Lower lobe of right lung (tissue), 2 donors: ENCODE measurements at regions not wholly inside any gene's neighbourhood (a gene's known extent, or its start where the extent isn't known, plus 50 kb on each side); places are given as distances from the start of the nearest gene placed in this dataset.
"Not testable (repeated sequence)": the region's sequence is repeated elsewhere in the genome, so short reads cannot be mapped to it uniquely, and the experiment has no call there.

Experiments
- ATAC-seq, 2 donors: fragments of 200-7000 bp; cut with Tn5 transposase; one replicate each; pipeline ENCODE4 v1.9.1; 2020 to 2022; ENCODE audit warnings: mild to moderate bottlenecking in 2 of 2, moderate library complexity in 2 of 2
- DNase-seq: peaks from one replicate; pipeline ENCODE4 v3.0.0-alpha.2; 2020
- H3K27ac ChIP-seq: fragments of 200-600 bp; one replicate; pipeline ENCODE4 v1.8.0; 2022
- H3K27me3 ChIP-seq: fragments of 200-600 bp; one replicate; pipeline ENCODE4 v1.8.0; 2022; ENCODE audit warnings: low read depth
- H3K36me3 ChIP-seq: fragments of 200-600 bp; one replicate; pipeline ENCODE4 v1.8.0; 2022; ENCODE audit warnings: mild to moderate bottlenecking
- H3K4me1 ChIP-seq: fragments of 200-600 bp; one replicate; pipeline ENCODE4 v1.8.0; 2022
- H3K4me3 ChIP-seq: fragments of 200-600 bp; one replicate; pipeline ENCODE4 v1.8.0; 2022; ENCODE audit warnings: mild to moderate bottlenecking
- H3K9me3 ChIP-seq: fragments of 200-600 bp; one replicate; pipeline ENCODE4 v1.8.0; 2022
- intact Hi-C: fragments of 100-400 bp; cut with DNase I; formaldehyde crosslinking; loops from one replicate; pipeline ENCODE4 v1.11.0; 2022
- TF ChIP-seq, protein P1 (sequence below): fragments of 200-600 bp; IDR thresholded peaks from one replicate; pipeline ENCODE4 v1.8.0; 2022; ENCODE audit warnings: antibody characterized with exemption, mild to moderate bottlenecking
- donor health status: DM: no; HTN: yes; CAD: no; lungs with severe emphysema.

DNA sequence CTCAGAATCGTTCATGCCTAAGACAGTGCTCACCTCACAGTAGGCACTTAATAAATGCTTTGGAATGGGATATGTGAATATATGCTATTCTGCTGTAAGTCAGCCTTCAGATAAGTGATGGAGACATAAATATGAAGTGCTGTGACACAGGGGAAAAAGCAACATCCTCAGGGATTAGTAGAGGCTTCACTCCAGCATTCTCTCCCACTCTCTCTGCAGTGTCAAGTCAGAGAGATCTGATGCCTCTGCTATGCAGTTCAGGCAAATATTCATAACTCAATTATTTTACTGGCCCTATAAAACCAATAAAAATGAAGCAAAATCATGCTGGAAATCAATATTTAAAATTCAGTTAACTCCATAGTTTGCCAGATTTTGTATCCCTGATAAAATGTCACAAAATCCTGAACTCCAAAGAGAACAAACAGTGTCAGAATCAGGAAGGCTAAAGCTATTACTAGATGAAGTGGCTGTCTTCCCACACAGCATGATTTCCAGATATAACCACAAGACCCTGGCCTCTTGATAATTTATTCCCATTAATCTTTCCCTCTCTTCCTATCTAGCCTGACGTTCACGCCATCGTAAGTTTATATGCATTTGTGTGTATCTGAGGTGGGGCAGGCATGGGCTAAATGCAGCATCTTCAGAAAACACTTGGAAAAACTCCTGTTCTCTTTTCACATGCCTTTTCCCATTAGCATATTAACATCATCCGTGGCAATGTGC lies 278.9 kb upstream of the ATP11B start:
- TF ChIP-seq, protein P1, sequence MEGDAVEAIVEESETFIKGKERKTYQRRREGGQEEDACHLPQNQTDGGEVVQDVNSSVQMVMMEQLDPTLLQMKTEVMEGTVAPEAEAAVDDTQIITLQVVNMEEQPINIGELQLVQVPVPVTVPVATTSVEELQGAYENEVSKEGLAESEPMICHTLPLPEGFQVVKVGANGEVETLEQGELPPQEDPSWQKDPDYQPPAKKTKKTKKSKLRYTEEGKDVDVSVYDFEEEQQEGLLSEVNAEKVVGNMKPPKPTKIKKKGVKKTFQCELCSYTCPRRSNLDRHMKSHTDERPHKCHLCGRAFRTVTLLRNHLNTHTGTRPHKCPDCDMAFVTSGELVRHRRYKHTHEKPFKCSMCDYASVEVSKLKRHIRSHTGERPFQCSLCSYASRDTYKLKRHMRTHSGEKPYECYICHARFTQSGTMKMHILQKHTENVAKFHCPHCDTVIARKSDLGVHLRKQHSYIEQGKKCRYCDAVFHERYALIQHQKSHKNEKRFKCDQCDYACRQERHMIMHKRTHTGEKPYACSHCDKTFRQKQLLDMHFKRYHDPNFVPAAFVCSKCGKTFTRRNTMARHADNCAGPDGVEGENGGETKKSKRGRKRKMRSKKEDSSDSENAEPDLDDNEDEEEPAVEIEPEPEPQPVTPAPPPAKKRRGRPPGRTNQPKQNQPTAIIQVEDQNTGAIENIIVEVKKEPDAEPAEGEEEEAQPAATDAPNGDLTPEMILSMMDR, result no peak

DNA sequence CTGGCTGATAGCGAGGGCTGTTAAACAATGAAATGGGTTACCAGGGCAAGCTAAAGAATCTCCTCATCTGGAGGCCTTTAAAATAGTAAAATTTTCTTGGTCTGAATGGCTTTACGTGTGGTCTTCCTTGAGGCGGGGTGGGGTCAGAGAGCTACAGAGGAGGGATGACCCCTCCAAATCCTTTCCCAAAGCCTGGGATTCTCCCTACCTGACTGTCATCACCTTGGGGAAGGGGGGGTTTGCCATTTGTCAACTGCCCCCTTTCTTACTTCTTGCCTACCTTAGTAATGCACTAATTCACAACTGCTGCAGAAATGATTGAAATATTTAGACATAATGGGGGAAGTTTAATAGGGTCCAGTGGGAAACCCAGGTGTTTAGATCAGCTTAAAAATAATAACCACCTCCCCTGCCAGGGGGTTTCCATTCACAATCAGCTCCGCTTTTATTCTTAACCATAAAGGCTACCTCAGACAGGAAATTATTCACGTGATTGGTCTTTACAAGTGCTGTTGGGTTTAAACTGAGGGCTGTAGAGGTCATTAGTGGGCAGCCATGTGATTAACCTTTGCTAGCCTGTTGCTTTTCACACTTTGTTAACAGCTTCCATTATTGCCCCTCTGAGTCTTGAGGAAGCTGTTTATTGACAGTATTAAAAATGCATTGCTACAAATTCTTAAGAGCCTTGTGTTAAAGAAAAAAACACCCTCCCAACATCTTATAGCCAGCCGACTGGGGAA lies 276.5 kb upstream of the ATP11B start:
- no peaks in the 10 kb centered on the region for H3K36me3 ChIP-seq
- no peaks in the 10 kb centered on the region for H3K27me3 ChIP-seq
- DNase-seq (no peak), ATAC-seq (no peak)
- H3K4me3 ChIP-seq, result no peak overlapping the region
- H3K27ac ChIP-seq, result no peak overlapping the region
- intact Hi-C loops, result no loop called here
- TF ChIP-seq, protein P1, result no peak
- no peaks in the 10 kb centered on the region for H3K9me3 ChIP-seq
- no peaks in the 10 kb centered on the region for H3K4me1 ChIP-seq

More for the DNA sequence above, 278.9 kb upstream of the ATP11B start:
- no peak for ATAC-seq
- no peak overlapping the region for H3K27ac ChIP-seq
- no peaks in the 10 kb centered on the region for H3K36me3 ChIP-seq
- H3K27me3 ChIP-seq, result no peaks in the 10 kb centered on the region
- H3K4me1 ChIP-seq, result no peaks in the 10 kb centered on the region
- intact Hi-C loops, result no loop called here
- no peaks in the 10 kb centered on the region for H3K9me3 ChIP-seq
- no peak overlapping the region for H3K4me3 ChIP-seq
- DNase-seq, result no peak

DNA sequence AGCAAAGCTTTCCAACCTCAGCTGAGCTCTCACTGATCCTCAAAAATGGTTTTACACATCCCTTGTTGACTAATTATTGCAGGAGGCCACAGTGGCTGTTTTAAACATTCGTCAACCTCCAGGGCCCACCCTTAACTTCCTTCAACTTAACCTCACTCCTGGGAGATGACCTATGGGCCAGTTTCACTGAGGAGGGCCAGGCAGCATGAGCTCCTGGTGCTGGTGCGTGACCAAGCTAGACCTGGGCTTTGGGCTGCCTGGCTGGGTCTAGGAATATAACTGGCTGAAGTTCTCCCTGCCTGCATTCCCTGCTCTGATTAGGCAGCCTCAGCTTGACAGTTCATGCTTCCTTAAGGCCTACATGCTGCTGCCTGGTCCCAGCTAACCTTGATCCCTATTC lies 273.7 kb upstream of the ATP11B start:
- H3K4me1 ChIP-seq, result no peaks in the 10 kb centered on the region
- ATAC-seq (no peak), DNase-seq (no peak)
- intact Hi-C loops, result no loop called here
- H3K27ac ChIP-seq, result no peak overlapping the region
- H3K4me3 ChIP-seq, result no peak overlapping the region
- H3K9me3 ChIP-seq, result no peaks in the 10 kb centered on the region
- TF ChIP-seq, protein P1, result no peak
- no peaks in the 10 kb centered on the region for H3K36me3 ChIP-seq
- H3K27me3 ChIP-seq, result no peaks in the 10 kb centered on the region

DNA sequence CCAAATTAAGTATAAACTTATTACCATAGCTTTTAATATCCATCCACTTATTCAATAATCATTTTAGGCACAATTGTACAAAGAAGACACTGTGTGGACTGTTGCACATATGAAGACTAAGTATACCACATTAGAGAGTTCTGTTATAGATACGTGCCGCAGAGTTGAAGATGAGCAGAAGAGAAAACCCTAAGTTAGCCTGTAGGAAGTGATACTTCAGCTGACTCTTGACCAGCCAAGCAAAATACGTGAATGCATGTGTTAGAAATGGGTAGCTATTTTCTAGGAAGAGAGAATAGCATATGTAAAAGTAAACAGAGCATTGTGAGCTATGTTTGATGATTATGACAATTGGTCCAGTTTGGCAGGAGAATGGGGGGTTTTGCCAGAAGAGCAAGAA lies 272.0 kb upstream of the ATP11B start:
- Histone ChIP-seq H3K4me3 (no peak overlapping the region), H3K9me3 (no peaks in the 10 kb centered on the region), H3K27me3 (no peaks in the 10 kb centered on the region), H3K27ac (no peak overlapping the region), H3K4me1 (no peaks in the 10 kb centered on the region), H3K36me3 (no peaks in the 10 kb centered on the region)
- ATAC-seq, result no peak
- TF ChIP-seq, protein P1, result no peak
- intact Hi-C loops, result no loop called here
- no peak for DNase-seq

DNA sequence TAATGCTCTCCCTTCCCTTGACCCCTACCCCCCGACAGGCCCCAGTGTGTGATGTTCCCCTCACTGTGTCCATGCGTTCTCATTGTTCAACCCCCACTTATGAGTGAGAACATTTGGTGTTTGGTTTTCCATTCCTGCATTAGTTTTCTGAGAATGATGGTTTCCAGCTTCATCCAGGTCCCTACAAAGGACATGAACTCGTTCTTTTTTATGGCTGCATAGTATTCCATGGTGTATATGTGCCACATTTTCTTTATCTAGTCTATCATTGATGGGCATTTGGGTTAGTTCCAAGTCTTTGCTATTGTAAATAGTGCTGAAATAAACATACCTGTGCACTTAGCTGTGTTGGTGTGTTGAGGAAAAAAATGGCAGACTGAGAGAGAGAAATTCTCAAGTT lies 269.9 kb upstream of the ATP11B start:
- ATAC-seq, H3K27me3 ChIP-seq, H3K9me3 ChIP-seq, H3K4me1 ChIP-seq, H3K4me3 ChIP-seq, H3K27ac ChIP-seq, H3K36me3 ChIP-seq, intact Hi-C loops, DNase-seq: not testable (repeated sequence)

DNA sequence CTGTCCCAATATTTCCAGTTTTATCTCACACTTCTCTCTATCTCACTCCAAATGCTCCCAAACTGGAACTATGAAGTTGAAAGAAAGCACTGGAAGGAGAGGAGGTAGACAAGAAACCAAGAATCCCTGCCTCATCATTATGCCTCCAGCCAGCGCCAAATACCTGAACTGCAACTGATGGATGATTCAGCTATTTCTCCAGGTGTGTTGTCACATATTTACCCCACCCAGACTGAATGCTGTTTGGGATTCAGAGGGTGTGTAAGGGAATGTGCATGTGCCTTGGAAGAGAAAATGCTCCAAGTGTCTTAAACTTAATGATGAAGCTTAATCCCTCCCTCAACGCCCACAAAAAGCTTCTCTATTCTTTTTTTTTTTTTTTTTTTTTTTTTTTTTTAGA lies 269.5 kb upstream of the ATP11B start:
- no peaks in the 10 kb centered on the region for H3K9me3 ChIP-seq
- TF ChIP-seq, protein P1, result no peak
- no peak overlapping the region for H3K27ac ChIP-seq
- intact Hi-C loops, result no loop called here
- no peak for ATAC-seq
- DNase-seq, result no peak
- no peaks in the 10 kb centered on the region for H3K36me3 ChIP-seq
- H3K4me1 ChIP-seq, result no peaks in the 10 kb centered on the region
- no peaks in the 10 kb centered on the region for H3K27me3 ChIP-seq
- no peak overlapping the region for H3K4me3 ChIP-seq
